ENCODE measurements at regions not wholly inside any gene's neighbourhood (a gene's known extent, or its start where the extent isn't known, plus 50 kb on each side); places are given as distances from the start of the nearest gene placed in this dataset.

DNA sequence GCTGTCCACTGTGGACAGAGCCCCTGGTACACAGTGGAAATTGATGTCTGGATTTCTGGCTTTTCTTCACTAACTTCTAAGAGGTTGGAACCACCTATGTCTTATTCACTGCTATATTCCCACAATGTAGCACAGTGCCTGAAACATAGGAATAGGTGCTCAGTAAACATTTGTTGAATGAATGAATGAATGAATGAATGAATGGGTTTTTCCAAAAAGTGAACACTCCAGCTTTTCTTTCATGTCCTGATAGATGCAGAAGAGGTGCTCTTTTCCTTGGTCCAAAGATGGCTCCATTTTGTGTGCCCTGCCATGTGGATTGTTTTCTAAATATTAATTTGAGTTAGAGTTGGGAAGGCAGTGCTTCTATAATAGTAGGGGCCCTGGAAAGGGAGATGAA is 124.1 kb downstream of the SP3 start:
- POLR2A ChIA-PET, result interaction anchor here (1.0 to 1.6 kb wide), 2 partner anchors 17 to 28 kb away, joined by 3 read pairs; no protein-coding TSS in a partner anchor
- TF ChIP-seq, protein P1, sequence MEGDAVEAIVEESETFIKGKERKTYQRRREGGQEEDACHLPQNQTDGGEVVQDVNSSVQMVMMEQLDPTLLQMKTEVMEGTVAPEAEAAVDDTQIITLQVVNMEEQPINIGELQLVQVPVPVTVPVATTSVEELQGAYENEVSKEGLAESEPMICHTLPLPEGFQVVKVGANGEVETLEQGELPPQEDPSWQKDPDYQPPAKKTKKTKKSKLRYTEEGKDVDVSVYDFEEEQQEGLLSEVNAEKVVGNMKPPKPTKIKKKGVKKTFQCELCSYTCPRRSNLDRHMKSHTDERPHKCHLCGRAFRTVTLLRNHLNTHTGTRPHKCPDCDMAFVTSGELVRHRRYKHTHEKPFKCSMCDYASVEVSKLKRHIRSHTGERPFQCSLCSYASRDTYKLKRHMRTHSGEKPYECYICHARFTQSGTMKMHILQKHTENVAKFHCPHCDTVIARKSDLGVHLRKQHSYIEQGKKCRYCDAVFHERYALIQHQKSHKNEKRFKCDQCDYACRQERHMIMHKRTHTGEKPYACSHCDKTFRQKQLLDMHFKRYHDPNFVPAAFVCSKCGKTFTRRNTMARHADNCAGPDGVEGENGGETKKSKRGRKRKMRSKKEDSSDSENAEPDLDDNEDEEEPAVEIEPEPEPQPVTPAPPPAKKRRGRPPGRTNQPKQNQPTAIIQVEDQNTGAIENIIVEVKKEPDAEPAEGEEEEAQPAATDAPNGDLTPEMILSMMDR (IDR thresholded peaks at IDR 0.05; ENCODE audit: unreplicated experiment), result no peak
- H3K27ac Mint-ChIP-seq (ENCODE audit: low read depth, unreplicated experiment), result no peak overlapping the region
- no peak overlapping the region for H3K4me3 Mint-ChIP-seq (ENCODE audit: unreplicated experiment)
- DNase-seq (ENCODE audit: unreplicated experiment), result no peak
- peaks cover 8% of the 10 kb centered on the region for H3K9me3 Mint-ChIP-seq (ENCODE audit: unreplicated experiment)
- H3K4me1 Mint-ChIP-seq (ENCODE audit: insufficient read depth, unreplicated experiment), result no peaks in the 10 kb centered on the region
- CTCF ChIA-PET, result no interaction called here
- no TSS peak for BruUV-seq (replicated peaks)
- intact Hi-C loops (cut with micrococcal nuclease), result no loop called here
- peaks cover 25% of the 10 kb centered on the region for H3K27me3 Mint-ChIP-seq (ENCODE audit: insufficient read depth, unreplicated experiment)
- no peaks in the 10 kb centered on the region for H3K36me3 Mint-ChIP-seq (ENCODE audit: insufficient read depth, unreplicated experiment)

- Mint-ChIP-seq H3K36me3 (ENCODE audit: insufficient read depth, unreplicated experiment) (no peaks in the 10 kb centered on the region), H3K27me3 (ENCODE audit: insufficient read depth, unreplicated experiment) (peaks cover 25% of the 10 kb centered on the region), H3K9me3 (ENCODE audit: unreplicated experiment) (no peaks in the 10 kb centered on the region), H3K4me1 (ENCODE audit: insufficient read depth, unreplicated experiment) (no peaks in the 10 kb centered on the region), H3K4me3 (ENCODE audit: unreplicated experiment) (no peak overlapping the region), H3K27ac (ENCODE audit: low read depth, unreplicated experiment) (no peak overlapping the region)
- POLR2A ChIA-PET, result no interaction called here
- DNase-seq (ENCODE audit: unreplicated experiment), result no peak
- CTCF ChIA-PET, result interaction anchor here (0.7 kb wide), 1 partner anchor 238 kb away, joined by 5 read pairs; no protein-coding TSS in a partner anchor
- BruUV-seq (replicated peaks), result no TSS peak
- TF ChIP-seq, protein P1 (IDR thresholded peaks at IDR 0.05; ENCODE audit: unreplicated experiment), result no peak
- intact Hi-C loops (cut with micrococcal nuclease), result no loop called here
Observed at GRCh38 chr2:173843526-173843925, 121.6 kb downstream of the SP3 start.

GRCh38 chr2:173851141-173851641 is 114.0 kb downstream of the SP3 start:
- intact Hi-C loops (cut with micrococcal nuclease), result no loop called here
- BruUV-seq (replicated peaks), result no TSS peak
- Mint-ChIP-seq H3K36me3 (ENCODE audit: insufficient read depth, unreplicated experiment) (no peaks in the 10 kb centered on the region), H3K27me3 (ENCODE audit: insufficient read depth, unreplicated experiment) (no peaks in the 10 kb centered on the region), H3K27ac (ENCODE audit: low read depth, unreplicated experiment) (no peak overlapping the region), H3K9me3 (ENCODE audit: unreplicated experiment) (no peaks in the 10 kb centered on the region), H3K4me3 (ENCODE audit: unreplicated experiment) (no peak overlapping the region), H3K4me1 (ENCODE audit: insufficient read depth, unreplicated experiment) (peaks cover 12% of the 10 kb centered on the region)
- peak; percentile 41 for DNase-seq (ENCODE audit: unreplicated experiment)
- TF ChIP-seq, protein P1 (IDR thresholded peaks at IDR 0.05; ENCODE audit: unreplicated experiment), result no peak
- ChIA-PET POLR2A (no interaction called here), CTCF (interaction anchor here (1.1 kb wide), 1 partner anchor 9 kb away, joined by 3 read pairs; no protein-coding TSS in a partner anchor)

DNA sequence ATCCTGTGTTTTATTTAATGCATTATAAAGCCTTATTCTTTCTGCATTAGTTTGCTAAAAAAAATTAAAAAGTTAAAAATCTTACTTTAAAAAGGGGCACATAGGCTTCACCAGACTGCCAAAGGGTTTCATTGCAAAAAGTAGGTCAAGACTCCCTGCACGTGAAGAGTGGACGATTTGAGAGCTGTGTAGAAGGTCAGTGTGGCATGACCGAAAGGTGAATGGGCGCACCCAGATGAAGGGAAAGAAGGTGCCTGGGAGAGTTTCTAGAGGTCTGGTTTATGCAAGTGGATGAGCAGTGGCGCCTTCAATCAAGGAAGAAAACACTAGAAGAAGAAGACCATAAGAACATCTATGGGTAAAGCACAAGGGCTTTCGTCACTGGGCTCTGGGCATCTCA is 111.0 kb downstream of the SP3 start:
- H3K4me3 Mint-ChIP-seq (ENCODE audit: unreplicated experiment), result no peak overlapping the region
- BruUV-seq (replicated peaks), result no TSS peak
- CTCF ChIA-PET, result interaction anchor here (0.7 kb wide), 1 partner anchor 34 kb away, joined by 3 read pairs; no protein-coding TSS in a partner anchor
- H3K9me3 Mint-ChIP-seq (ENCODE audit: unreplicated experiment), result no peaks in the 10 kb centered on the region
- peaks cover 15% of the 10 kb centered on the region for H3K27me3 Mint-ChIP-seq (ENCODE audit: insufficient read depth, unreplicated experiment)
- H3K36me3 Mint-ChIP-seq (ENCODE audit: insufficient read depth, unreplicated experiment), result no peaks in the 10 kb centered on the region
- TF ChIP-seq, protein P1 (IDR thresholded peaks at IDR 0.05; ENCODE audit: unreplicated experiment), result no peak
- intact Hi-C loops (cut with micrococcal nuclease), result no loop called here
- peaks cover 12% of the 10 kb centered on the region for H3K4me1 Mint-ChIP-seq (ENCODE audit: insufficient read depth, unreplicated experiment)
- no peak overlapping the region for H3K27ac Mint-ChIP-seq (ENCODE audit: low read depth, unreplicated experiment)
- POLR2A ChIA-PET, result no interaction called here
- DNase-seq (ENCODE audit: unreplicated experiment), result no peak
